ES-I3 (cell line): ENCODE measurements at regions not wholly inside any gene's neighbourhood (a gene's known extent, or its start where the extent isn't known, plus 50 kb on each side); places are given as distances from the start of the nearest gene placed in this dataset.

Experiments used
- H3K36me3 ChIP-seq: 2 replicates; pipeline ENCODE4 v1.6.1; 2013; ENCODE audit warnings: mild to moderate bottlenecking, low read length, control low read depth, moderate library complexity; ENCODE audit not compliant: insufficient read depth
- H3K4me1 ChIP-seq: 2 replicates; pipeline ENCODE4 v1.6.1; 2013; ENCODE audit warnings: mild to moderate bottlenecking, control low read depth, low read length; ENCODE audit not compliant: insufficient read depth
- H3K9ac ChIP-seq: 2 replicates; pipeline ENCODE4 v1.6.1; 2013; ENCODE audit warnings: low read depth, mild to moderate bottlenecking, low read length, moderate library complexity
- H3K9me3 ChIP-seq: 2 replicates; pipeline ENCODE4 v1.6.1; 2013; ENCODE audit warnings: mild to moderate bottlenecking, low read length, moderate library complexity; ENCODE audit not compliant: control insufficient read depth, insufficient read depth

- Histone ChIP-seq H3K36me3 (no peaks in the 10 kb centered on the region; the same call in 1 of the 2 replicates), H3K9me3 (peaks cover 2% of the 10 kb centered on the region; the same call in 1 of the 2 replicates), H3K9ac (no peak overlapping the region), H3K4me1 (no peaks in the 10 kb centered on the region)
Observed at GRCh38 chr16:59195242-59195641, 461.1 kb upstream of the GOT2 start.

GRCh38 chr16:59193637-59194036, 459.5 kb upstream of the GOT2 start:
- Histone ChIP-seq H3K9ac (no peak overlapping the region), H3K36me3 (no peaks in the 10 kb centered on the region; the same call in 1 of the 2 replicates), H3K9me3 (peaks cover 2% of the 10 kb centered on the region; the same call in 1 of the 2 replicates), H3K4me1 (no peaks in the 10 kb centered on the region)

- Histone ChIP-seq H3K9me3 (peaks cover 2% of the 10 kb centered on the region; the same call in 1 of the 2 replicates), H3K9ac (no peak overlapping the region), H3K36me3 (no peaks in the 10 kb centered on the region; the same call in 1 of the 2 replicates), H3K4me1 (no peaks in the 10 kb centered on the region)
Observed at GRCh38 chr16:59192551-59193199, 458.6 kb upstream of the GOT2 start.

- H3K4me1 ChIP-seq, result no peaks in the 10 kb centered on the region
- H3K36me3 ChIP-seq, result no peaks in the 10 kb centered on the region
- H3K9ac ChIP-seq, result no peak overlapping the region
- no peaks in the 10 kb centered on the region for H3K9me3 ChIP-seq
Observed at GRCh38 chr16:59190731-59191130, 456.6 kb upstream of the GOT2 start.

GRCh38 chr16:59188029-59188428, 453.9 kb upstream of the GOT2 start:
- Histone ChIP-seq H3K9me3 (no peaks in the 10 kb centered on the region), H3K4me1 (no peaks in the 10 kb centered on the region), H3K9ac (no peak overlapping the region), H3K36me3 (no peaks in the 10 kb centered on the region)

- H3K4me1 ChIP-seq, result no peaks in the 10 kb centered on the region
- no peaks in the 10 kb centered on the region for H3K36me3 ChIP-seq
- H3K9me3 ChIP-seq, result no peaks in the 10 kb centered on the region
- no peak overlapping the region for H3K9ac ChIP-seq
Observed at GRCh38 chr16:59181821-59182420, 447.8 kb upstream of the GOT2 start.

- H3K9ac ChIP-seq, result no peak overlapping the region
Observed at GRCh38 chr16:59180083-59180476, 446.0 kb upstream of the GOT2 start.

GRCh38 chr16:59179446-59180082, 445.4 kb upstream of the GOT2 start:
- Histone ChIP-seq H3K9ac (no peak overlapping the region), H3K36me3 (no peaks in the 10 kb centered on the region), H3K9me3 (no peaks in the 10 kb centered on the region), H3K4me1 (no peaks in the 10 kb centered on the region)

More at GRCh38 chr16:59180083-59180476, 446.0 kb upstream of the GOT2 start:
- no peaks in the 10 kb centered on the region for H3K4me1 ChIP-seq
- no peaks in the 10 kb centered on the region for H3K36me3 ChIP-seq
- H3K9me3 ChIP-seq, result no peaks in the 10 kb centered on the region

GRCh38 chr16:59173408-59173831, 439.3 kb upstream of the GOT2 start:
- H3K36me3 ChIP-seq, result no peaks in the 10 kb centered on the region
- peaks cover 22% of the 10 kb centered on the region; the same call in 1 of the 2 replicates for H3K4me1 ChIP-seq
- no peaks in the 10 kb centered on the region for H3K9me3 ChIP-seq
- H3K9ac ChIP-seq, result no peak overlapping the region

GRCh38 chr16:59170099-59170712, 436.1 kb upstream of the GOT2 start:
- Histone ChIP-seq H3K4me1 (peaks cover 28% of the 10 kb centered on the region; the same call in 1 of the 2 replicates), H3K9ac (peak overlapping the region; percentile 40), H3K9me3 (no peaks in the 10 kb centered on the region), H3K36me3 (no peaks in the 10 kb centered on the region)

- peaks cover 28% of the 10 kb centered on the region; the same call in 1 of the 2 replicates for H3K4me1 ChIP-seq
- no peak overlapping the region for H3K9ac ChIP-seq
- H3K36me3 ChIP-seq, result no peaks in the 10 kb centered on the region
- no peaks in the 10 kb centered on the region for H3K9me3 ChIP-seq
Observed at GRCh38 chr16:59169168-59169567, 435.1 kb upstream of the GOT2 start.

- no peak overlapping the region for H3K9ac ChIP-seq
- H3K36me3 ChIP-seq, result no peaks in the 10 kb centered on the region
- H3K4me1 ChIP-seq, result peaks cover 28% of the 10 kb centered on the region; the same call in 1 of the 2 replicates
- H3K9me3 ChIP-seq, result no peaks in the 10 kb centered on the region
Observed at GRCh38 chr16:59168461-59169114, 434.5 kb upstream of the GOT2 start.

- Histone ChIP-seq H3K9me3 (no peaks in the 10 kb centered on the region), H3K4me1 (peaks cover 16% of the 10 kb centered on the region; the same call in 1 of the 2 replicates), H3K9ac (no peak overlapping the region), H3K36me3 (no peaks in the 10 kb centered on the region)
Observed at GRCh38 chr16:59164461-59164860, 430.3 kb upstream of the GOT2 start.
